ENCODE measurements at regions not wholly inside any gene's neighbourhood (a gene's known extent, or its start where the extent isn't known, plus 50 kb on each side); places are given as distances from the start of the nearest gene placed in this dataset.

- POLR2A ChIA-PET (ENCODE audit: partially characterized antibody), result no interaction called here
- WGBS, 2 experiments (ENCODE audit: extremely low coverage in 1 of 2, insufficient coverage in 1 of 2, insufficient read length in 1 of 2, insufficient replicate concordance in 2 of 2, low coverage in 1 of 2, low lambda C conversion rate in 2 of 2, missing lambda C conversion rate in 1 of 2), result 83% methylated on average over 3 of the region's 3 CpGs; no CpG with 5 or more reads in 1 of the 2 experiments
- Histone ChIP-seq H3K14ac (ENCODE audit: insufficient read length) (no peak overlapping the region), H3K23ac (ENCODE audit: insufficient read length) (no peak overlapping the region), H2BK5ac (ENCODE audit: low read depth, low read length) (no peak overlapping the region), H3K18ac (ENCODE audit: extremely low read depth, low read length) (no peak overlapping the region), H3K36me3 (ENCODE audit: control insufficient read depth in 2 of 4, insufficient read depth in 4 of 4, low read length in 3 of 4) (no peaks in the 10 kb centered on the region), H4K8ac (ENCODE audit: extremely low read depth, insufficient read depth, low read length) (no peak overlapping the region), H4K5ac (ENCODE audit: insufficient read length, low read depth, low read length) (no peak overlapping the region), H2AK5ac (ENCODE audit: low read depth, low read length) (no peak overlapping the region), H2BK120ac (replicated peaks; ENCODE audit: low read depth, low read length) (no peak overlapping the region), H3K4me2 (ENCODE audit: insufficient read depth in 1 of 2, low read depth in 2 of 2, low read length in 2 of 2) (no peak overlapping the region), H3K23me2 (ENCODE audit: low read depth, low read length) (no peaks in the 10 kb centered on the region; the same call in 1 of the 2 replicates), H2BK12ac (ENCODE audit: low read depth, low read length) (no peak overlapping the region), H3K27ac (ENCODE audit: low read depth, low read length) (no peak overlapping the region), H3K27me3 (replicated peaks in 1 of 4; ENCODE audit: control insufficient read depth in 3 of 4, extremely low read depth in 1 of 4, insufficient read depth in 3 of 4, low read length in 3 of 4) (peaks cover 0 to 2% (median 0%) of the 10 kb centered on the region in 4 experiments; a peak in 1 of 7 replicates), H3K79me1 (ENCODE audit: low read depth, low read length) (no peaks in the 10 kb centered on the region), H2AFZ (ENCODE audit: low read length) (no peak overlapping the region), H4K20me1 (replicated peaks in 1 of 2; ENCODE audit: control insufficient read depth in 1 of 2, insufficient read depth in 2 of 2, low read length in 2 of 2) (no peaks in the 10 kb centered on the region), H3K79me2 (ENCODE audit: control insufficient read depth in 1 of 2, insufficient read depth in 2 of 2, low read length in 2 of 2) (no peaks in the 10 kb centered on the region), H2BK20ac (ENCODE audit: low read length) (no peak overlapping the region), H3K4me1 (replicated peaks in 1 of 4; ENCODE audit: control insufficient read depth in 3 of 4, insufficient read depth in 4 of 4, low read length in 3 of 4) (no peaks in the 10 kb centered on the region), H3K4ac (replicated peaks; ENCODE audit: insufficient read length, low read depth, low read length) (no peak overlapping the region), H3K4me3 (ENCODE audit: extremely low read depth in 1 of 4, insufficient read depth in 2 of 4, low read depth in 3 of 4, low read length in 4 of 4) (no peak overlapping the region), H3K9me3 (ENCODE audit: insufficient read depth in 2 of 2, low read depth in 1 of 2, low read length in 1 of 2) (peaks cover 0 to 9% of the 10 kb centered on the region in 2 experiments; a peak in 1 of 4 replicates), H2BK15ac (ENCODE audit: low read length) (no peak overlapping the region), H3K56ac (replicated peaks; ENCODE audit: insufficient read length, low read depth, low read length) (no peak overlapping the region), H3K9ac (replicated peaks in 1 of 4; ENCODE audit: extremely low read depth in 1 of 4, low read depth in 3 of 4, low read length in 3 of 4) (no peak overlapping the region), H4K91ac (replicated peaks; ENCODE audit: insufficient read length, low read length) (no peak overlapping the region)
- DNase-seq (ENCODE audit: low read depth in 1 of 2, low spot score in 2 of 2) (no peak), FAIRE-seq (no peak)
- CTCF ChIA-PET (ENCODE audit: partially characterized antibody), result no interaction called here
- TF ChIP-seq BRCA1 (IDR thresholded peaks at IDR 0.05; ENCODE audit: low read depth, low read length) (no peak), PHF8 (conservative IDR thresholded peaks at IDR 0.05; ENCODE audit: low read depth, low read length) (no peak), E2F6 (IDR thresholded peaks at IDR 0.05) (no peak), TCF12 (IDR thresholded peaks at IDR 0.05; ENCODE audit: low read depth, low read length) (no peak), ASH2L (IDR thresholded peaks at IDR 0.05; ENCODE audit: low read length) (no peak), JUND (IDR thresholded peaks at IDR 0.05; ENCODE audit: low read length) (no peak), SP4 (IDR thresholded peaks at IDR 0.05; ENCODE audit: low read length) (no peak), SP1 (IDR thresholded peaks at IDR 0.05; ENCODE audit: low read depth, low read length) (no peak), TAF7 (optimal IDR thresholded peaks at IDR 0.05; ENCODE audit: borderline replicate concordance, low read depth, low read length) (no peak), CBX5 (IDR thresholded peaks at IDR 0.05; ENCODE audit: low read depth, low read length) (no peak), CEBPB (IDR thresholded peaks at IDR 0.05; ENCODE audit: low read depth, low read length) (no peak), CTBP2 (IDR thresholded peaks at IDR 0.05; ENCODE audit: borderline replicate concordance, insufficient read depth, insufficient read length, low read length) (no peak), USF2 (IDR thresholded peaks at IDR 0.05; ENCODE audit: low read length) (no peak), EP300 (IDR thresholded peaks at IDR 0.05; ENCODE audit: borderline replicate concordance in 1 of 2, low read depth in 2 of 2, low read length in 2 of 2) (no peak)
These were observed 68.0 kb downstream of the OR5AK2 start for GRCh38 chr11:57056735-57057134.
